Stimulated activated CD4-positive, alpha-beta T cell treated with anti-CD3 and anti-CD28 coated beads, Interleukin-1b, Interleukin-23, amount 100 ng/mL, for 1 hour (primary cell): ENCODE measurements at regions not wholly inside any gene's neighbourhood (a gene's known extent, or its start where the extent isn't known, plus 50 kb on each side); places are given as distances from the start of the nearest gene placed in this dataset.

Experiments
- DNase-seq, 2 donors: peaks; one replicate each; pipeline ENCODE4 v3.0.0-alpha.2; 2020; ENCODE audit warnings: low read depth in 2 of 2

DNA sequence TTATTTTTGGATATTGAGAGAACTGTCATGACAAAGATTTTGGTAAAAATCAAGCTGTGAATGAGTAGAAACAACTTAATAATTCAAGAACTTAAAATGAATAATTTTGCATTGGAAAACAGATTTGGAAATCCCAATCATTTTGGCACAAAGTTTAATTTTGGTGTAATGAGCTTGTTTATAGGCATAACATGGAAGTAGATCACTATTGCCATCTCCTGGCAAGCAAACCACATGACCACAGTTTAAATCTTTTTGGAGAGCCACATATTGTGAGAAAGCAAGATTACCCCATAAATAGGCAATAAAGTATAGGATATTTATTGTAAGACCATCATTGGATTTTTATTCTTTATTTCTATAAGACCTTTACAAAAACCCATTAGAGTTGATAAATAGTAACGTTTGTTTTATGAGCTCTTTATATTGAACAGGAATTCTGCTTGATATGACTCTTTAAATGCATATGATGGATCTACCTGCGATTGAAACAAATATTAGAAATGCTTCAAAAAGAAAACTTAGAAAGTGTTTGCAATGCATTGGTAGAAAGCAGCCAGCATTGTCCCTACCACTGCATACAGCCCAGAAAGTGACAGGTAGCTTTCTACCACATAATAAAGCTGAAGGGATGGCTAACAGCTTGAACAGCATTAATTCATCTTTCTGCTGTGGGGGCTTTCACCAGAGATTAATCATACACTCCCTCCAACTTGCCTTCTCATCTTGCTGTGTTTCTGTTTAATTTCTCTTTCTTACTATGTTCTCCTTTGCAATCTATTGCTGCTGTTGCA is 766.8 kb downstream of the TBL1XR1 start:
- no peak for DNase-seq

DNA sequence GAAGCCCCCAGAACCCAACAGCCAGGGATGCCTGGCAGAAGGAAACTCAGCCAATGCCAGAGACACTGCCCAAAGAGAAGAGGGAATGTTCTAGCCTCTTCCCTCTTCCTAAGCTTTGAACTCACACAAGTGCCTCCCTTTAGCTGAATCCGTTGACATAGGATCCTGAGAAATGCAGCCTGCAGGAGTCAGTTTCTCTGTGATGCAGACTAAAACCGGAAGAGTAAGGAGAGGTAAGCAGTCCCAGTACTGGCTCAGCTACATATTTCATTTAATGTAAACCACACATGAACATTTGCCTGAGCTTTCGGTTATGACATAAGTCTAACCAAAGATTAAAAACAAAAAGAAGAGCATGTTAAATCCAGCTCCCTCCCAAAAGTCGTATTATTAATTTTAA is 768.7 kb downstream of the TBL1XR1 start:
- DNase-seq: no peak

DNA sequence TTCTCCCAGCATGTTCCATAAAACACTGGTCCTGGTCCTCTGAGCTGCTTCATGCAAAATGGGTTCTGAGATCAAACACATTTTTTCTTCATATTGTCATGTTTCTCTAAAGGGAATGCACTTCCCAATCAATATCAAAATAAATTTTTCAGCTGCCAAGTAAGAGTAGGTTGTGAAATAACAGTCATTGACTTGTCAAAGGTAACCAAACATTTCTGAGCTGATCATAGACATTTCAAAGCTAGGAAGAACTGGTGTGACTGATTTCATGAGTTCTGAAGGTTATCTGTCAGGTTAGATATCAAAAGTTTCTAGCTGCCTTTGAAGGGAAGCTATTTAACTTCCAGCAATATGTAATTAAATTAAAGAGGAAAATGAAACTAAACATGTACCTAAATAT is 770.9 kb downstream of the TBL1XR1 start:
- no peak for DNase-seq

DNA sequence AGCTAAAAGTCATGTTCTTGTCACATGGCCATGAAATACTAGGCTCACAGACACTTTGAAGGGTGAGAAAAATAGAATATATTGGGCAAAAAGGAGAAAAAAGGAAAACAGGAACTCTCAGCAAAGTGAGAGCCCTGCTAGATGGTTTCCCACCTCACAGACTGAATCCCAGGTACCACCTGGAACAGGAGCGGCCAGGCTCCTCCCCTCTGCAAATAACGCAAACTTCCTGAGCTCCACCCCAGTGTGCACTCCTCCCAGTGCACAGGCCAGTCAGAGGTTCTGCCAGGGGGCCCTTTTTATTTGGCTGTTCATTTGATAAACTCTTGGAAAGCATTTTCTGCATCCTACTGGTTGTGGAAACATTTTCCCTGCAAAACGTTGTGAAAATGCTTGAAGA is 780.4 kb downstream of the TBL1XR1 start:
- DNase-seq: no peak

DNA sequence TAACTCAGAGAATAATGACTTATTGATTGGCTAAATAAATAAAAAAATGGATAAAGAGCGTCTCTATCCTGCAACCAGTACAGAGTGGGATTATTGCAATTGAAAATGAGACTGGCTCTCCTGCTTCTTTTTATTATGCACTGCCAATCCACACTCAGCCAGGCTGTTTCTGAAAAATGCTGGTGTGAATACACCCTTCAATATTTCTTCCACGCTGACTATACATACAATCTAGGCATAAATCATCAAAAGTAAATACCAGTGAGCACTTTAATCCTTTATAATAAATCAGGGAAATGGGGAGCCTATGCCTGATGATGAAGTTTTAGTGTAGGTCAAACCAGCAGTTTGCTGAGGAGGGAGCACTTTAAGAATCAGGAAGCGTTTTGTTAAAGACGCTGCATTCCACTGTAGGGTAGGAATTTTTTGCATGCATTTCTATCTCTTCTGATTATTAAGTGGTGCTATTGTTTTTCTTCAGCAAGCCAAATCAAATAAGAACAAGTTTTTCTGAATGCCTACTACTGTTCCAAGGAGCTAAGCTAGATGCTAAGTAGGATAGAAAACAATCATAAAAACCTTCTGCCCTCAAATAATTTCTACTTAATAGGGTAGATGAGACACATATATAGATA is 781.5 kb downstream of the TBL1XR1 start:
- DNase-seq: no peak

DNA sequence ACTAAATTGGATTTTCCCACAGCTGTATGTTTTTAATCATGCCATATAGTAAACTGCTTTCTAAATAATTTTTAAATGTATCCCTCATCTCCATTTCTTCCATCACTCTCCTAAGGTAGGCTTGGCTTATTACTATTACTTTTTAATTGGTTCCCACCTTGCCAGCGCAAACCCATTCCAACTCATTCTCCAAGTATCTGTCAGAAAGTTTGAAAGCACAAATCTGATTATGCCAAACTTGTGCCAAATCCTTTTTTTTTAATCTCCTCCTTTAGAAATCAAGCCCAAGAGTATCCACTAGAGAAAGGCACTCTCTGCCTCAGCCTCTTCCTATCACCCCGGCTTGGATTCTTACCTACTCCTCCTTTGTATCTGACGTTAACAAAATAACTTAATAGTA is 784.5 kb downstream of the TBL1XR1 start:
- no peak for DNase-seq

DNA sequence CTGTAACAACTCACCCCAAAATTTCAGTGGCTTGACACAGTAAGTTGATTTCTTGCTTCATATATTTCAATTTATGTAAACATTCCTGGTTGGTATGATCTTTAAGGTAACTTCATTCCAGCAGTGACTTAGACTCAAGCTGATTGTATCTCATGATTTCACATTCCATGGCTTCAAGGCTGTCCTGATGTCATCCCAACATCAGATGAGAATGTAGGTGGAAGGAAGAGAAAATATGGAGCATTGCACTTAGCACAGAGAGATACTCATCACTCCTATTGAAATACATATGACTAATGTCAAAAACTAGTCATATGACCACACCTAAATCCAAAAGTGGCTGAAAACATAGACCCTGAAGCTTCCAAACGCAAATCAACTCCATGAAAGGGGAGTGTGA is 793.8 kb downstream of the TBL1XR1 start:
- no peak for DNase-seq

DNA sequence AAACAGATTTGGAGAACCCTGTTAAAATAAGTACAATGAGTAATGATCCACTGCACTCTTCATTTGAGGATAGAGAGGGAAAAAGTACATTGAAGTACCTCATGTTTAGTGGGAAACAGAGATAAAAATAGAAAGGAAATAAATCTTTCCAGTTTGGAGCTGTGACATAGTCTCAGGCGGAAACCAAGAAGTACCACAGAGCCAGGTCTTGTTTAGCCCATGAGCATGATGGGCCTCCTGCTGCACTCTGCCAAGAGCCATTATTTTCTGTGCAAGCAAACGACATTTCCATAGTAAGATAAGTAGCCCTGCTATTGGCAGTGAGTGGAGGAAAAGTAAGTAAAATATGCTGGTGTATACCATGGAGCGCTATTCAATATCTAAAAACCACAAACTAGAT is 796.1 kb downstream of the TBL1XR1 start:
- DNase-seq: no peak

DNA sequence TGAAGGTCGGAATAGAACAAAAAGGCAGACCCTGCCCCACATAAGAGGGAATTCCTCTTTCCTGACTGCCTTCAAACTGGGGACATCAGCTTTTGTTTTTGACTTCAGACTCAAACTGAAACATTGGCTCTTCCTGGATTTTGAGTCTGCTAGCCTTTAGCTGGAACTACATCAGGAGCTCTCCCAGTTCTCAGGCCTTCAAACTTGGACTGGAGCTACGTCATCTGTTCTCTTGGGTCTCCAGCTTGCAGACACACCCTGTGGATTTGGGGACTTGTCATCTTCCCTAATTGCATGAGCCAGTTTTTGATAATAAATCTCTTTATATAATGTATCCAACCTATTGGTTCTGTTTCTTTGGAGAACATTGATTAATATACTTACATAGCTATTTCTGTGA is 798.1 kb downstream of the TBL1XR1 start:
- no peak for DNase-seq

DNA sequence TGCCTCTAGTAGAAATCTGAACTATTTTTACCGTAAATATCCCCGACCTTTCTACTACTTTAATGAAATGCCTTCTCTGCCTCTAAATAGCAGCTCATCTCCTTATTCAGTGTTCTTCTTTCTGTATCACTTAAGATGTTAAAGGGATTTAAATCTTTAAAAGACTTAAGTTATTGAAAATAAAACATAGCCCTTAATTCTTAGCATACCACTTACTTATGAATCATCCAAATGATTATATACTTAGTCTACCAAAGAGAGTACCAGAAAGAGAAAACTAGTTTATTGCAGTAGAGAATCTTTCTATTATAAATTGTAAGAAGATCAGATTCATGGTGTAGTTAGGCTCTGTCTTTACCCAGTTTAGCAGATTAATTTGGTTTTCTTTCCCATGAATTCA is 802.0 kb downstream of the TBL1XR1 start:
- DNase-seq: no peak

DNA sequence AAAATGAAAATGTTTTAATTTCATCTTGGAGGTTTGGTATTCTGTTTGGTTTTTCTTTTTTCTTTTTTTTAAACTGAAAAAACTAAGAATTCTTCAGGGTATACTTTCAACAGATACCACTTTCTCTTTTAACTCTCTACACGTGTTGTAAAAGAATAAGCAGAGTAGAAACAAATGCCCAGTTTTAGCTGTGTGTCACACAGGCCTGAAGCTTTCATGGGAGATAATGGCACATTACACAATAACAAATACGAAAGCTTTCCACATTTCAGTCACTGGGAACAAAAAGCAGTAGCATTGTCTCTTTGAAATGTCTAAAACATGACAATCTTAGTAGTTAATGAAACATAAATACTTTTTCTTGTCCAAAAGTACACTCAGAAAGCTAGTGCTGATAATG is 818.5 kb downstream of the TBL1XR1 start:
- no peak for DNase-seq

DNA sequence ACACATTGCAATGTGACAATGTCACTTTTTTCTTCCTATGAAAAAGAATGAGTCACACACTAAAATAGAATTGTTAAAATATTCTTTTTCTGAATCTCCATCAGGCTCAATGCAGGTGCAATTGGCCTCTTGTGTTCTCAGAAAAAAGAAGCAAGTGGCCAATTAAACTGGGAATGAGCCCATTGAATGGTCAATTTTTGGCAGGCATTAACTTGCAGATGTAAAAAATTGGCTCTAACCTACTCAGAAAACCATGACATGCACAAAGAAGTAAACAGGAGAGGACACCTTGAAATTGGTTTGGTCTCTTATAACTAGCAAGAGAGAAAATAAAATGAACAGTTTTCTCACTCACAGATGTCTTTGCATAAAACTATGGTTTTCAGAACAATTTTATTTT is 820.8 kb downstream of the TBL1XR1 start:
- no peak for DNase-seq

DNA sequence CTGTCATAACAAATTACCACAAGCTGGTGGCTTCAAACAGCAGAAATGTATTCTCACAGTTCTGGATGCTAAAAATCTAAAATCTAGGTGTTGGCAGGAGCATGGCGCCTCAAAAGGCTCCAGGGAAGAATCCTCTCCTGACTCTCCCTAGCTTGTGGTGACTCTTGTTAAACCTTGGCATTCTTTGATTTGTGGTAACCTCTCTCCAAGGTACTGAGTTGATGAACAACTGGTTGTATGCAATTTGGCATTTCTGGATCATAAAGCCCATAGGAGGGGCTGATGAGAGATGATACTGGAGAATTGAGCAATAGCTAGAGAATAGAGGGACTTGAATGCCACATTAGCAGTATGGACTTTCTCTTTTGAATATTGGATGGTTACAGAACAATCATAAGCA is 821.8 kb downstream of the TBL1XR1 start:
- no peak for DNase-seq

DNA sequence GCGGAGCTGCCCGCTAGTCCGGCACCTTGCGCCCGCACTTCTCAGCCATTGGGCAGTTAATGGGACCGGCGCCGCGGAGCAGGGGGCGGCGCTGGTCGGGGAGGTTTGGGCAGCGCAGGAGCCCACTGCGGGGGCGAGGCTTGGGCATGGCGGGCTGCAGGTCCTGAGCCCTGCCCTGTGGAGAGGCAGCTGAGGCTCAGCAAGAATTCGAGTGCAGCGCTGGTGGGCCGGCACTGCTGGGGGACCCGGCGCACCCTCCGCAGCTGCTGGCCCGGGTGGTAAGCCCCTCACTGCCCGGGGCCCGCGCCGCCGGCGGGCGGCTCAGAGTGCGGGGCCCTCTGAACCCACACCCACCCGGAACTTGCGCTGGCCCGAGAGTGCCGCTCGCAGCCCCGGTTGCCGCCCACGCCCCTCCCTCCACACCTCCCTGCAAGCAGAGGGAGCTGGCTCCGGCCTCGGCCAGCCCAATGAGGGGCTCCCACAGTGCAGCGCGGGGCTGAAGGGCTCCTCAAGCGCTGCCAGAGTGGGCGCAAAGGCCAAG is 835.0 kb downstream of the TBL1XR1 start:
- DNase-seq: no peak

DNA sequence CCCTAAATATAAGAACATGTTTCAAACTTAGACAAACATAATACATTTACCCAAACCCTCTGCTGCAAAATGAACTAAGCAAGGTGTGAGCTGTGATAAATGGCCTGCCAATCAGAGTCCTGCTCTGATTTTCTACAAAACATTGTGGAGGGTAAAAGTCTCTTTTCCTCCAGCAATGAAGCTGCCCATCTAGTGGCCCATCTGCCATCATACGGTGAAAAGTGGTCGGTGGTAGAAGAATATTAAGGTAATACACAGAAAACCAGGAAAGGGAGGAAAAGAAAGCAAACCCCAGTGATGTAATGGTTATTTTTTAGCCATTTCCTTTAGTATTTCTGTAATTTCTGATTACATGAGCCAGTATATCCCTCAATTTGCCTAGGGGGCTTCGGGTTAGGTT is 838.1 kb downstream of the TBL1XR1 start:
- DNase-seq: no peak

DNA sequence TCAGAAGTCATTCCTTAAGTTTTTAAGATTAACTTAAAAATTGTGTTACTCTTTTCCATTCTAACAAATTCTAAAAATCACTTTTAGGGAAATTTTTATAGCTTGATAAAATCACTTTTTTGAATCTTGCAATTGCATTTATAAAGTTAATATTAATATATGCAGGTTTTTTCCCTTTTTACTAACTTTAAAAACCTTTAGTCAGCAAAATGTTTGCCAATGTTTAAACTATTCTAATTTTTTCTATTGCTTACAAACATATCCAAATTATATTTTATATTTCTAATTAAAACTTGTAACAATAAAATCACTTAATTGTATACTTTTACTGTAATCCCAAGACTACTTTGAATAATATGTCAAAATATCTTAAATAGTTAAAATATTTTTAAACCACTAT is 839.4 kb downstream of the TBL1XR1 start:
- DNase-seq: no peak

DNA sequence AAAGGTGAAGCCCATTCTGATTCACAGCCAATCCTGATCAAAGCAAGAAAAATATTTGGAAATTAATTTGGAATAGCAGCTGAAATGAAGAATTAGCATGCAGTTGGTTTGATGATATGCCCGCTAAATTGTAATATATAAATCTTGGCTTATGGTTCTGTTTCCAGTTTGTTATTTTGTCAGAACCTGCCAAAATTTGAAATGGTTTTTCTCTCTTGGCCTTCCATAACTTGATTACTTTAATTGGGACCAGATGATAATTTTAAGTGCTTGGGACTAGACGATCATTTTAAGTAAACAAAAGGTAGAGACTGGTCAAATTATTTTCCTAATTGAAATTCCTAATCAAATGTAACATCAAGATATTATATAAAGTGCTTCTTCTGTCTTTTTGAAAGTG is 842.4 kb downstream of the TBL1XR1 start:
- no peak for DNase-seq

DNA sequence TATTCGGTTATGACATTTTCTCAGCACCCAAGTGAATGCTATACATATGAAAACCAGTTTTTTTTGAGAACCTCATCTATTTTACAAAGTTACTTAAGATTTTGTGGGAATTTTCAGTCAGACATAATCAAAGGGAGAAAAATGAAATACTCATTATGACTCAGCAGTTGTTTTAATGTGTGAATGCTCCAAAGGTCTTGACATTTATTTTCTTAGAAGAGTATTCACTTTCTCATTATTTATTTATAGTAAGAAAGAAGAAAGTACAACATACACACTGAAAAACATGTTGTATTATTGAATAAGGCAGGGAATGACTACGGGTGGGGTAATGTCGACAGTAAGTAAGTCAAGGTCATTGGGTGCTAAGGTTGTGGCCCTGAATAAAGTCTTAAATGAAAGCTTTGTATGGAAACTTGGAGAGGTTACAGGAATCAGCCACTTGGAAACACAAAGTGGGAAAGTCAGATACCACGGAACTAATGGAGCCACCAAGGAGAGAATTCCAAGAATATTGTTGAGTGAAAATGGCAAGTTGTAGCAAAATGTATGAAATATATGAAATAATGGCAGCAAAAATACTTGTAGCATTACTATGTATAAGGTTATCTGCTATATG is 844.5 kb downstream of the TBL1XR1 start:
- no peak for DNase-seq

DNA sequence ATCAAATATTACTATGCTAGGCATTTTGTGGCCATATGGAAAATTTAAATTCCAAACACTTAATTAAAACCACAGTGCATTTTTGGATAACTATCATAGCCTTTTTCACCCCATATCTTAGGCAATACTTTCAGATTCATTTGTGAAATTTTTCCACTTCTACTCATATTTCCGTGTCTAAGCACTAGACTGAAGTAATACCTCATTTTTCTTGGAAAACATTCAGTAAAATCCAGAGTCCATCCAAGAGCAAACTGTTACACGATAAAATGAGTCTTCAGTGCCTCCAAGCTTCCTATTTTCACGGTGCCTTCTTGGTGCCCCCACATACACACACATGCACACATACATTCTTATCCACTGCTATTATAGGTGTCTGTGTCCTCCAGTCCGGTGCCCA is 845.9 kb downstream of the TBL1XR1 start:
- no peak for DNase-seq

DNA sequence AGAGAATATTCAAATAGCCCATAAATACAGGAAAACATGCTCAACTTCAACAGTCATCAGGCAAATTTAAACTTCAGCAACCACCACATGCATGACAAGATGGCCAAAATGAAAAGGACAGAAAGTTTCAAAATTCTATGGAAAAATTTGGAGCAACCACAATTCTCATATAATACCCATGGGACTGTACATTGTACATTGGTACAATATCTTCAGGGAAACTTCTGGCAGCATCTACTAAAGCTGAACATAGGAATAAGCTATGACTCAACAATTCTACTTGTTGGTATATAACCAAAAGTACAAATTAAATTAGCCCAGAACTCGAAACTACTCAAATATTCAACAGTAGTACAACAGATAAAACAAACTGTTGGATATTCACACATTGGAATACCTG is 847.6 kb downstream of the TBL1XR1 start:
- no peak for DNase-seq

DNA sequence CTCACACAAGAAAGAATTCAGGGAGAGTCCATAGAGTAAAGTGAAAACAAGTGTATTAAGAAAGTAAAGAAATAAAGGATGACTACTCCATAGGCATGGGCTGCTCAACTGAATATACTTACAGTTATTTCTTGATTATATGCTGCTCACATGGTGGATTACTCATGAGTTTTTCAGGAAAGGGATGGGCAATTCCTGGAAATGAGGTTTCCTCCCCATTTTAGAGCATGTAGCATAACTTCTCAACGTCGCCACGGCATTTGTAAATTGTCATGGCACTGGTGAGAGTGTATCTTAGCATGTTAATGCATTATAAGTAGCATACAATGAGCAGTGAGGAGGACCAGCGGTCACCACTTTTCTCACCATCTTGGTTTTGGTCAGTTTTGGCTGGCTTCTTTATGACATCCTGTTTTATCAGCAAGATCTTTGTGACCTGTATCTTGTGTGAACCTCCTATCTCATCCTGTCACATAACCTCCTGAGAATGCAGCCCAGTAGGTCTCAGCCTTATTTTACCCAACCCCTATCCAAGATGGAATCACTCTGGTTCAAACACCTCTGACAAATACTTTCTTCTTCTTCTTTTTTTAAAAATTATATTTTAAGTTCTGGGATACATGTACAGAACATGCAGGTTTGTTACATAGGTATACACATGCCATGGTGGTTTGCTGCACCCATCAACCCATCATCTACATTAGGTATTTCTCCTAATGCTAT is 849.7 kb downstream of the TBL1XR1 start:
- no peak for DNase-seq

DNA sequence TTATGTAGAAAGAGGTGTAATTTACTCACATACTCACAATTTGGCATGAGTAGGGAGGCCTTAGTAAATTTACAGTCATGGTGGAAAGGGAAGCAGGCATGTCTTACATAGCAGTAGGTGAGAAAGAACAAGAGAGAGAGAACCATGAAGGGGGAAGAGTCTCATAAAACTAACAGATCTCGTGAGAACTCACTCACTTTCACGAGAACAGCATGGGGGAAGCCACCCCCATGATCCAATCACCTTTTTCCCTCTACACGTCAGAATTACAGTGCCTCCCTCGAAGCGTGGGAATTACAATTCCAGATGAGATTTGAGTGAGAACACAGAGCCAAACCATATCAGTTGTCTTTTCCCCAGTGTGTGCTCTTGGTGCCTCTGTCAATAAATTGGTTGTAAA is 855.3 kb downstream of the TBL1XR1 start:
- DNase-seq: no peak
